Loucy (cell line): ENCODE measurements at regions not wholly inside any gene's neighbourhood (a gene's known extent, or its start where the extent isn't known, plus 50 kb on each side); places are given as distances from the start of the nearest gene placed in this dataset.

Experiments used
- CTCF ChIP-seq: fragments of 200-600 bp; sonication (generic); conservative IDR thresholded peaks from 2 replicates; pipeline ENCODE4 v1.5.1; 2014; ENCODE audit warnings: mild to moderate bottlenecking, antibody characterized with exemption, low read length
- EZH2phosphoT487 ChIP-seq: fragments of 200-600 bp; IDR thresholded peaks from 2 replicates; pipeline ENCODE4 v1.6.1; 2018; ENCODE audit warnings: antibody characterized with exemption, mild to moderate bottlenecking, moderate library complexity, borderline replicate concordance

- TF ChIP-seq CTCF (no peak), EZH2phosphoT487 (no peak)
Observed at GRCh38 chr9:25480696-25481095, 197.5 kb downstream of the TUSC1 start.
